HCT116 (cell line): ENCODE measurements at regions not wholly inside any gene's neighbourhood (a gene's known extent, or its start where the extent isn't known, plus 50 kb on each side); places are given as distances from the start of the nearest gene placed in this dataset.

Source experiments
- ATAC-seq: fragments of 200-7000 bp; cut with Tn5 transposase; 2 replicates; pipeline ENCODE4 v1.9.1; 2020; ENCODE audit warnings: mild to moderate bottlenecking, moderate library complexity
- BruUV-seq: library from RNA; stranded (reverse); fragments of 400-500 nt; replicated peaks from 2 replicates; lab custom pipeline; 2021; lab: Mats Ljungman, UMichigan
- CTCF ChIA-PET: fragments of 300-600 bp; sonication (Branson Sonifier 250); formaldehyde crosslinking; loops from one replicate; lab custom pipeline; 2021; ENCODE audit warnings: antibody characterized with exemption; lab: Charles Lee
- POLR2A ChIA-PET: fragments of 300-600, 350-600 bp; sonication (Branson Sonifier 250); formaldehyde crosslinking; loops from one replicate; lab custom pipeline; 2021; ENCODE audit warnings: antibody characterized with exemption; lab: Charles Lee
- RAD21 ChIA-PET, 2 experiments: fragments of 300-600 bp; sonication (Branson Sonifier 250); formaldehyde crosslinking; loops; one replicate each; lab custom pipeline; 2023; ENCODE audit warnings: low total read pairs in 2 of 2; ENCODE audit not compliant: uncharacterized antibody in 2 of 2, unreplicated experiment in 2 of 2, low non-redundant PET in 1 of 2; lab: Charles Lee
- DNase-seq: peaks from one replicate; pipeline ENCODE4 v3.0.0-alpha.2; 2010; ENCODE audit warnings: low read depth, low spot score
- H2AFZ ChIP-seq: fragments of 200-600 bp; shearing (Covaris generic), sonication (generic); 2 replicates; pipeline ENCODE4 v1.6.1; 2017; ENCODE audit warnings: low read depth, mixed run types, mixed read lengths, antibody characterized with exemption, low read length; ENCODE audit not compliant: poor library complexity, severe bottlenecking
- H3K27ac ChIP-seq: 2 replicates; pipeline ENCODE4 v1.5.1; 2012; ENCODE audit warnings: low read depth, low read length
- H3K27me3 ChIP-seq: fragments of 200-600 bp; sonication (generic); 2 replicates; pipeline ENCODE4 v1.6.1; 2016; ENCODE audit warnings: mixed run types, low read length, mixed read lengths; ENCODE audit not compliant: insufficient read depth
- H3K36me3 ChIP-seq, 2 experiments: fragments of 200-500 bp in 1 of 2; fragments of 200-600 bp in 1 of 2; sonication (Bioruptor generic) in 1 of 2; sonication (generic) in 1 of 2; 2 replicates each; pipeline versions ENCODE4 v1.5.1 to v1.6.1; 2014 to 2016; ENCODE audit warnings: low read length in 2 of 2, inconsistent platforms in 1 of 2, mixed read lengths in 1 of 2, mixed run types in 1 of 2; ENCODE audit not compliant: insufficient read depth in 2 of 2, control insufficient read depth in 1 of 2
- H3K4me1 ChIP-seq, 2 experiments: fragments of 200-600 bp in 1 of 2; sonication (generic) in 1 of 2; 2 replicates each; pipeline versions ENCODE4 v1.5.1 to v1.6.1; 2012 to 2017; ENCODE audit warnings: low read length in 2 of 2, inconsistent platforms in 1 of 2, mild to moderate bottlenecking in 1 of 2, mixed read lengths in 1 of 2, mixed run types in 1 of 2, moderate library complexity in 1 of 2; ENCODE audit not compliant: insufficient read depth in 2 of 2, control insufficient read depth in 1 of 2
- H3K4me2 ChIP-seq: fragments of 200-600 bp; sonication (generic); 2 replicates; pipeline ENCODE4 v1.6.1; 2017; ENCODE audit warnings: mixed run types, low read length, mixed read lengths
- H3K4me3 ChIP-seq, 2 experiments: fragments of 200-600 bp in 1 of 2; sonication (generic) in 1 of 2; replicated peaks in 1 of 2; 2 replicates each; pipeline ENCODE4 v1.5.1; 2011 to 2016; ENCODE audit warnings: low read length in 2 of 2, control low read depth in 1 of 2, low read depth in 1 of 2, mild to moderate bottlenecking in 1 of 2, mixed read lengths in 1 of 2, mixed run types in 1 of 2
- H3K79me2 ChIP-seq: fragments of 200-600 bp; sonication (generic); 2 replicates; pipeline ENCODE4 v1.6.1; 2017; ENCODE audit warnings: mild to moderate bottlenecking, mixed run types, low read length, moderate library complexity, mixed read lengths; ENCODE audit not compliant: insufficient read depth
- H3K9ac ChIP-seq: fragments of 200-600 bp; sonication (generic); 2 replicates; pipeline ENCODE4 v1.6.1; 2016; ENCODE audit warnings: low read length, mixed read lengths
- H3K9me2 ChIP-seq: fragments of 200-600 bp; sonication (generic), shearing (Covaris generic); 2 replicates; pipeline ENCODE4 v1.6.1; 2017; ENCODE audit warnings: mixed run types, mild to moderate bottlenecking, moderate library complexity; ENCODE audit not compliant: insufficient read depth
- H3K9me3 ChIP-seq, 2 experiments: fragments of 200-500 bp in 1 of 2; fragments of 200-600 bp in 1 of 2; sonication (Bioruptor generic) in 1 of 2; sonication (generic) in 1 of 2; 2 replicates each; pipeline ENCODE4 v1.6.1; 2014 to 2017; ENCODE audit warnings: low read length in 2 of 2, mixed read lengths in 2 of 2, inconsistent platforms in 1 of 2, low read depth in 1 of 2, mild to moderate bottlenecking in 1 of 2, mixed run types in 1 of 2, moderate library complexity in 1 of 2; ENCODE audit not compliant: control insufficient read depth in 1 of 2, insufficient read depth in 1 of 2
- H4K20me1 ChIP-seq: fragments of 200-600 bp; sonication (generic), shearing (Covaris generic); 2 replicates; pipeline ENCODE4 v1.6.1; 2017; ENCODE audit warnings: mixed run types, mild to moderate bottlenecking, moderate library complexity; ENCODE audit not compliant: insufficient read depth
- EZH2phosphoT487 ChIP-seq: fragments of 200-600 bp; IDR thresholded peaks from 2 replicates; pipeline ENCODE4 v1.6.1; 2018; ENCODE audit warnings: antibody characterized with exemption, borderline replicate concordance
- FOSL1 ChIP-seq: IDR thresholded peaks from 2 replicates; pipeline ENCODE4 v1.6.1; 2012; ENCODE audit warnings: low read depth
- JUND ChIP-seq: IDR thresholded peaks from 2 replicates; pipeline ENCODE4 v1.6.1; 2012
- RAD21 ChIP-seq: IDR thresholded peaks from 2 replicates; pipeline ENCODE4 v1.6.1; 2012; ENCODE audit warnings: low read depth, mild to moderate bottlenecking
- SIN3A ChIP-seq: IDR thresholded peaks from 2 replicates; pipeline ENCODE4 v1.6.1; 2012; ENCODE audit warnings: low read depth
- SRF ChIP-seq: IDR thresholded peaks from 2 replicates; pipeline ENCODE4 v1.6.1; 2012; ENCODE audit warnings: low read depth
- TCF7L2 ChIP-seq: IDR thresholded peaks from 2 replicates; pipeline ENCODE4 v1.7.0; 2011; ENCODE audit warnings: borderline replicate concordance, inconsistent platforms; ENCODE audit not compliant: insufficient read depth, insufficient read length; ENCODE audit errors: extremely low read depth
- YY1 ChIP-seq: IDR thresholded peaks from 2 replicates; pipeline ENCODE4 v1.6.1; 2011; ENCODE audit warnings: low read length, low read depth, moderate library complexity, mild to moderate bottlenecking; ENCODE audit not compliant: insufficient replicate concordance; ENCODE audit errors: extremely low read depth
- ZFX ChIP-seq: fragments of 450-650 bp; IDR thresholded peaks from 2 replicates; pipeline ENCODE4 v1.6.1; 2017
- intact Hi-C: fragments of 100-400 bp; cut with micrococcal nuclease; formaldehyde crosslinking; loops from 2 replicates; pipeline ENCODE4 v1.10.0; 2022
- TF ChIP-seq, protein P1 (sequence below): IDR thresholded peaks from 2 replicates; pipeline ENCODE4 v1.6.1; 2012; ENCODE audit warnings: low read depth

DNA sequence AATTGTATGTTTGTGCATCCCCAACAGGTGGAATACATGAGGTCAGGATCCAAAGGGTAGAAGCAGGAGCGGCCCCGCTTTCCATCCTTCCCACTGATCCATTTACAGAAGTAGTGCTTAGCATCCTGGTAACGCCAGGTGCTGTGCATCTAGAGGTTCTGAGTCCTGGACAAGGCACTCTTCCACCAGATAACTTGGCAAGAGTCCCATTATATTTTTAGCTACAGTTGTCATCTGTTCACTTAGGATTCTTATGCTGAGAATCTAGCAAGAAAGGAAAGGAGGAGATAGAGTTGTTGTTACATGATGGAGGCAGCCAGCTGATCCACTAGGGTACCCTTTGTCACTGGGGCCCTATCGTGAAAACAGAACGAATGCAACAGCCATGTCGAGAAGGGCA, 389.5 kb upstream of the ZNF507 start:
- ChIA-PET CTCF (no interaction called here), RAD21 (no interaction called here), POLR2A (no interaction called here)
- Histone ChIP-seq H3K4me1 (no peaks in the 10 kb centered on the region), H3K4me3 (no peak overlapping the region), H3K9ac (no peak overlapping the region), H3K4me2 (no peak overlapping the region), H4K20me1 (no peaks in the 10 kb centered on the region), H3K27me3 (no peaks in the 10 kb centered on the region), H2AFZ (no peak overlapping the region), H3K9me3 (peaks cover 0 to 21% of the 10 kb centered on the region in 2 experiments; a peak in 2 of 4 replicates), H3K36me3 (no peaks in the 10 kb centered on the region), H3K79me2 (no peaks in the 10 kb centered on the region), H3K9me2 (no peaks in the 10 kb centered on the region), H3K27ac (no peak overlapping the region)
- intact Hi-C loops, result no loop called here
- TF ChIP-seq FOSL1 (no peak), YY1 (no peak), TCF7L2 (no peak), SIN3A (no peak), SRF (no peak), RAD21 (no peak), ZFX (no peak), JUND (no peak), EZH2phosphoT487 (no peak)
- TF ChIP-seq, protein P1, sequence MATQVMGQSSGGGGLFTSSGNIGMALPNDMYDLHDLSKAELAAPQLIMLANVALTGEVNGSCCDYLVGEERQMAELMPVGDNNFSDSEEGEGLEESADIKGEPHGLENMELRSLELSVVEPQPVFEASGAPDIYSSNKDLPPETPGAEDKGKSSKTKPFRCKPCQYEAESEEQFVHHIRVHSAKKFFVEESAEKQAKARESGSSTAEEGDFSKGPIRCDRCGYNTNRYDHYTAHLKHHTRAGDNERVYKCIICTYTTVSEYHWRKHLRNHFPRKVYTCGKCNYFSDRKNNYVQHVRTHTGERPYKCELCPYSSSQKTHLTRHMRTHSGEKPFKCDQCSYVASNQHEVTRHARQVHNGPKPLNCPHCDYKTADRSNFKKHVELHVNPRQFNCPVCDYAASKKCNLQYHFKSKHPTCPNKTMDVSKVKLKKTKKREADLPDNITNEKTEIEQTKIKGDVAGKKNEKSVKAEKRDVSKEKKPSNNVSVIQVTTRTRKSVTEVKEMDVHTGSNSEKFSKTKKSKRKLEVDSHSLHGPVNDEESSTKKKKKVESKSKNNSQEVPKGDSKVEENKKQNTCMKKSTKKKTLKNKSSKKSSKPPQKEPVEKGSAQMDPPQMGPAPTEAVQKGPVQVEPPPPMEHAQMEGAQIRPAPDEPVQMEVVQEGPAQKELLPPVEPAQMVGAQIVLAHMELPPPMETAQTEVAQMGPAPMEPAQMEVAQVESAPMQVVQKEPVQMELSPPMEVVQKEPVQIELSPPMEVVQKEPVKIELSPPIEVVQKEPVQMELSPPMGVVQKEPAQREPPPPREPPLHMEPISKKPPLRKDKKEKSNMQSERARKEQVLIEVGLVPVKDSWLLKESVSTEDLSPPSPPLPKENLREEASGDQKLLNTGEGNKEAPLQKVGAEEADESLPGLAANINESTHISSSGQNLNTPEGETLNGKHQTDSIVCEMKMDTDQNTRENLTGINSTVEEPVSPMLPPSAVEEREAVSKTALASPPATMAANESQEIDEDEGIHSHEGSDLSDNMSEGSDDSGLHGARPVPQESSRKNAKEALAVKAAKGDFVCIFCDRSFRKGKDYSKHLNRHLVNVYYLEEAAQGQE, result no peak
- BruUV-seq, result no TSS peak
- no peak for DNase-seq
- ATAC-seq, result no peak
